IMR-90 (cell line): ENCODE measurements at regions not wholly inside any gene's neighbourhood (a gene's known extent, or its start where the extent isn't known, plus 50 kb on each side); places are given as distances from the start of the nearest gene placed in this dataset.

Experiments used
- ATAC-seq: fragments of 200-7000 bp; cut with Tn5 transposase; 2 replicates; pipeline ENCODE4 v1.9.1; 2020; ENCODE audit warnings: low read depth, mild to moderate bottlenecking, moderate library complexity
- BruUV-seq: library from RNA; stranded (reverse); fragments of 400-500 nt; replicated peaks from 2 replicates; lab custom pipeline; 2021; lab: Mats Ljungman, UMichigan
- CTCF ChIA-PET: fragments of 300-600 bp; formaldehyde crosslinking; extraction: SDS; loops from one replicate; lab custom pipeline; 2021; ENCODE audit warnings: antibody characterized with exemption; lab: Yijun Ruan, JAX
- POLR2A ChIA-PET: fragments of 300-600 bp; sonication (Branson Sonifier 250); formaldehyde crosslinking; loops from one replicate; lab custom pipeline; 2022; ENCODE audit warnings: antibody characterized with exemption; ENCODE audit not compliant: unreplicated experiment; lab: Charles Lee
- DNase-seq: peaks from one replicate; pipeline ENCODE4 v3.0.0; 2013
- H2AFZ ChIP-seq: replicated peaks from 2 replicates; pipeline ENCODE3; 2013; ENCODE audit warnings: low read length, mild to moderate bottlenecking; ENCODE audit not compliant: poor library complexity
- H2AK5ac ChIP-seq: 2 replicates; pipeline ENCODE4 v1.6.1; 2013; ENCODE audit warnings: low read depth, low read length, inconsistent platforms
- H2AK9ac ChIP-seq: replicated peaks from 2 replicates; pipeline ENCODE3; 2013; ENCODE audit warnings: mild to moderate bottlenecking, low read depth, low read length, moderate library complexity; ENCODE audit not compliant: poor library complexity
- H2BK120ac ChIP-seq: 2 replicates; pipeline ENCODE4 v1.6.1; 2013; ENCODE audit warnings: low read depth, low read length, inconsistent platforms
- H2BK15ac ChIP-seq: 3 replicates; pipeline ENCODE4 v1.6.1; 2013; ENCODE audit warnings: low read depth, low read length, inconsistent platforms
- H2BK20ac ChIP-seq: 2 replicates; pipeline ENCODE4 v1.6.1; 2013; ENCODE audit warnings: low read depth, mild to moderate bottlenecking, inconsistent platforms, low read length, moderate library complexity
- H2BK5ac ChIP-seq: 2 replicates; pipeline ENCODE4 v1.6.1; 2013; ENCODE audit warnings: mild to moderate bottlenecking, low read depth, low read length, inconsistent platforms; ENCODE audit not compliant: poor library complexity, severe bottlenecking
- H3K14ac ChIP-seq: replicated peaks from 2 replicates; pipeline ENCODE4 v1.6.1; 2013; ENCODE audit warnings: low read depth, low read length, inconsistent platforms
- H3K18ac ChIP-seq: 2 replicates; pipeline ENCODE4 v1.6.1; 2013; ENCODE audit warnings: low read depth, low read length, control low read depth
- H3K23ac ChIP-seq: 2 replicates; pipeline ENCODE4 v1.6.1; 2013; ENCODE audit warnings: low read depth, low read length, inconsistent platforms
- H3K27ac ChIP-seq: 2 replicates; pipeline ENCODE4 v1.5.1; 2013; ENCODE audit warnings: mild to moderate bottlenecking, control low read depth, low read length; ENCODE audit not compliant: insufficient read depth
- H3K27me3 ChIP-seq: 2 replicates; pipeline ENCODE4 v1.6.1; 2013; ENCODE audit warnings: low read length; ENCODE audit not compliant: control insufficient read depth, insufficient read depth
- H3K36me3 ChIP-seq: 2 replicates; pipeline ENCODE4 v1.6.1; 2013; ENCODE audit warnings: low read length, mixed read lengths; ENCODE audit not compliant: control insufficient read depth, insufficient read depth
- H3K4ac ChIP-seq: 2 replicates; pipeline ENCODE4 v1.6.1; 2013; ENCODE audit warnings: low read depth, low read length, inconsistent platforms
- H3K4me1 ChIP-seq: 2 replicates; pipeline ENCODE4 v1.6.1; 2013; ENCODE audit warnings: low read length, mixed read lengths; ENCODE audit not compliant: control insufficient read depth, insufficient read depth
- H3K4me2 ChIP-seq: 2 replicates; pipeline ENCODE4 v1.6.1; 2013; ENCODE audit warnings: low read depth, mild to moderate bottlenecking, control low read depth, low read length, moderate library complexity
- H3K4me3 ChIP-seq: 2 replicates; pipeline ENCODE4 v1.5.1; 2013; ENCODE audit warnings: low read depth, mild to moderate bottlenecking, control low read depth, low read length, moderate library complexity; ENCODE audit not compliant: insufficient read depth
- H3K56ac ChIP-seq: 2 replicates; pipeline ENCODE4 v1.6.1; 2013; ENCODE audit warnings: low read length, inconsistent platforms; ENCODE audit not compliant: insufficient read depth; ENCODE audit errors: extremely low read depth
- H3K79me1 ChIP-seq, 2 experiments: 2 replicates each; pipeline ENCODE4 v1.6.1; 2013; ENCODE audit warnings: low read length in 2 of 2, inconsistent platforms in 1 of 2, low read depth in 1 of 2
- H3K9ac ChIP-seq: 2 replicates; pipeline ENCODE4 v1.6.1; 2013; ENCODE audit warnings: low read depth, low read length, control low read depth
- H3K9me1 ChIP-seq: 2 replicates; pipeline ENCODE4 v1.6.1; 2013; ENCODE audit warnings: low read length, inconsistent platforms; ENCODE audit not compliant: insufficient read depth
- H3K9me3 ChIP-seq: 2 replicates; pipeline ENCODE4 v1.6.1; 2013; ENCODE audit warnings: low read length; ENCODE audit not compliant: control insufficient read depth, insufficient read depth
- H4K20me1 ChIP-seq: 2 replicates; pipeline ENCODE4 v1.6.1; 2013; ENCODE audit warnings: low read length, inconsistent platforms; ENCODE audit not compliant: insufficient read depth
- H4K5ac ChIP-seq: 2 replicates; pipeline ENCODE4 v1.6.1; 2013; ENCODE audit warnings: mild to moderate bottlenecking, low read depth, low read length, control low read depth
- H4K8ac ChIP-seq, 2 experiments: 2 replicates each; pipeline ENCODE4 v1.6.1; 2013; ENCODE audit warnings: low read depth in 2 of 2, low read length in 2 of 2, control low read depth in 1 of 2, inconsistent platforms in 1 of 2
- H4K91ac ChIP-seq: 2 replicates; pipeline ENCODE4 v1.6.1; 2013; ENCODE audit warnings: low read depth, low read length, inconsistent platforms; ENCODE audit not compliant: insufficient read depth
- SMC3 ChIP-seq: fragments of 150-350 bp; IDR thresholded peaks from 2 replicates; pipeline ENCODE4 v1.6.1; 2016; ENCODE audit warnings: low read depth, mild to moderate bottlenecking, antibody characterized with exemption, low read length, moderate library complexity
- dilution Hi-C: fragments of 300-500 bp; cut with HindIII; formaldehyde crosslinking; loops from one replicate; pipeline ENCODE4 v1.14.3; 2018; ENCODE audit warnings: low sequenced_read_pairs; ENCODE audit not compliant: unreplicated experiment
- in situ Hi-C: fragments of 300-500 bp; cut with MboI; formaldehyde crosslinking; loops from 3 replicates; pipeline ENCODE4 v1.14.3; 2019; ENCODE audit warnings: low sequenced_read_pairs, inconsistent platforms, mixed read lengths
- intact Hi-C: fragments of 100-400 bp; cut with micrococcal nuclease; formaldehyde crosslinking; loops from 2 replicates; pipeline ENCODE4 v1.10.0; 2022

DNA sequence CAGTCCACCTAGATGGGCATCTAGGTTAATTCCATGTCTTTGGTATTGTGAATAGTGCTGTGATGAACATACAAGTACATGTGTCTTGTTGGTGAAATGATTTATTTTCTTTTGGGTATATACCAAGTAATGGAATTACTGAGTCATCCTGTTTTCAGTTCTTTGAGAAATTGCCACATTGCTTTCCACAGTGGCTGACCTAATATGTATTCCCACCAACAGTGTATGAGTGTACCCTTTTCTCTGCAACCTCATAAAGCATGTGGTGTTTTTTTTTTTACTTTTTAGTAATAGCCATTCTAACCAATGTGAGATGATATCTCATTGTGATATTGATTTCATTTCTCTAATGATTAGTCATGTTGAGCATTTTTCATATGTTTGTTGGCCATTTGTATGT is 86.0 kb upstream of the NDN start:
- Histone ChIP-seq H3K9ac (no peak overlapping the region), H2AK5ac (no peak overlapping the region), H4K91ac (no peak overlapping the region), H2AK9ac (no peak overlapping the region), H3K4ac (no peak overlapping the region), H2BK5ac (no peak overlapping the region), H3K4me1 (no peaks in the 10 kb centered on the region), H3K14ac (no peak overlapping the region), H3K36me3 (no peaks in the 10 kb centered on the region), H3K4me2 (no peak overlapping the region), H2BK15ac (no peak overlapping the region), H4K8ac (no peak overlapping the region), H3K56ac (no peak overlapping the region), H3K27ac (no peak overlapping the region), H2BK120ac (no peak overlapping the region), H2BK20ac (no peak overlapping the region), H4K20me1 (no peaks in the 10 kb centered on the region), H3K9me3 (peaks cover 4% of the 10 kb centered on the region), H3K23ac (no peak overlapping the region), H4K5ac (no peak overlapping the region), H3K79me1 (no peaks in the 10 kb centered on the region), H3K9me1 (no peaks in the 10 kb centered on the region), H2AFZ (no peak overlapping the region), H3K4me3 (no peak overlapping the region), H3K18ac (no peak overlapping the region), H3K27me3 (no peaks in the 10 kb centered on the region)
- intact Hi-C loops: no loop called here
- POLR2A ChIA-PET: no interaction called here
- DNase-seq (no peak), ATAC-seq (no peak)
- CTCF ChIA-PET: no interaction called here
- no TSS peak for BruUV-seq
- in situ Hi-C loops: no loop called here
- no peak for TF ChIP-seq SMC3
- dilution Hi-C loops: no loop called here
